Parathyroid adenoma (tissue), 2 donors: ENCODE measurements at regions not wholly inside any gene's neighbourhood (a gene's known extent, or its start where the extent isn't known, plus 50 kb on each side); places are given as distances from the start of the nearest gene placed in this dataset.
A peak's percentile ranks its signal among the peaks of the same experiment; 100 is the strongest.

ENCODE experiments used
- H2AFZ ChIP-seq: fragments of 300-600 bp; sonication (generic); one replicate; pipeline ENCODE4 v1.7.0; 2017; ENCODE audit warnings: antibody characterized with exemption, mild to moderate bottlenecking
- H3K27ac ChIP-seq: fragments of 300-600 bp; sonication (generic); one replicate; pipeline ENCODE4 v1.7.0; 2017
- H3K27me3 ChIP-seq: fragments of 300-600 bp; sonication (generic); one replicate; pipeline ENCODE4 v1.7.0; 2017; ENCODE audit warnings: low read length; ENCODE audit not compliant: control insufficient read depth, insufficient read depth
- H3K36me3 ChIP-seq: fragments of 300-600 bp; sonication (generic); one replicate; pipeline ENCODE4 v1.7.0; 2017; ENCODE audit warnings: low read length; ENCODE audit not compliant: control insufficient read depth, insufficient read depth
- H3K4me1 ChIP-seq: fragments of 300-600 bp; sonication (generic); one replicate; pipeline ENCODE4 v1.7.0; 2017; ENCODE audit warnings: control low read depth
- H3K4me2 ChIP-seq: fragments of 300-600 bp; sonication (generic); one replicate; pipeline ENCODE4 v1.7.0; 2017; ENCODE audit warnings: low read length
- H3K4me3 ChIP-seq: fragments of 300-600 bp; sonication (generic); one replicate; pipeline ENCODE4 v1.7.0; 2017; ENCODE audit warnings: low read depth, low read length
- H3K79me2 ChIP-seq: fragments of 300-600 bp; sonication (generic); one replicate; pipeline ENCODE4 v1.7.0; 2017; ENCODE audit warnings: control low read depth
- H3K9ac ChIP-seq: fragments of 300-600 bp; sonication (generic); one replicate; pipeline ENCODE4 v1.7.0; 2017; ENCODE audit warnings: mild to moderate bottlenecking
- H3K9me3 ChIP-seq: fragments of 300-600 bp; sonication (generic); one replicate; pipeline ENCODE4 v1.7.0; 2017; ENCODE audit warnings: low read length; ENCODE audit not compliant: control insufficient read depth
- TF ChIP-seq, protein P1 (sequence below): fragments of 300-600 bp; sonication (generic); IDR thresholded peaks from one replicate; pipeline ENCODE4 v1.7.0; 2017; ENCODE audit warnings: antibody characterized with exemption, mild to moderate bottlenecking
- donor health status: primary hyperparathyroidism.

DNA sequence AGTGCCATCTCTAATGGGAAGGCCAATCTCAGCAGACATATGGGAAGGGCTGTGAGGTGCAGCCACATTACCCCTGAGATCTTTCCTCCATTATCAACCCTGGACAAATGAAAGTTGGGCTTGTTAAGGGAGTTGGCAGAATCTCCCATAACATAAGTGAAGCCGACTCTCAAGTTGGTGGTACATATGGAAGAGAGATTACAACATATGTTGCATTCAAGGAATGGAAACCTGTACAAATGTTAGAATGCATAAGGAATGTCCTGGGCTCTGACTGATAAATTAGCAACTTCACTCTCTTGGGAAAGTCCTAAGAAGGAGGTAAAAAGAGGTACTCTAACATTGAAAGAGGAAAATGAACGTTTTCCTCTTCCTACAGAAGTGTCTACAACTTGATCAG lies 288.7 kb downstream of the IL20RB start:
- Histone ChIP-seq H3K36me3 (no peaks in the 10 kb centered on the region), H3K4me1 (no peaks in the 10 kb centered on the region), H3K27ac (no peak overlapping the region), H3K27me3 (no peaks in the 10 kb centered on the region), H3K4me2 (no peak overlapping the region), H3K79me2 (no peaks in the 10 kb centered on the region), H3K9ac (no peak overlapping the region), H3K9me3 (no peaks in the 10 kb centered on the region), H2AFZ (no peak overlapping the region), H3K4me3 (no peak overlapping the region)
- TF ChIP-seq, protein P1, sequence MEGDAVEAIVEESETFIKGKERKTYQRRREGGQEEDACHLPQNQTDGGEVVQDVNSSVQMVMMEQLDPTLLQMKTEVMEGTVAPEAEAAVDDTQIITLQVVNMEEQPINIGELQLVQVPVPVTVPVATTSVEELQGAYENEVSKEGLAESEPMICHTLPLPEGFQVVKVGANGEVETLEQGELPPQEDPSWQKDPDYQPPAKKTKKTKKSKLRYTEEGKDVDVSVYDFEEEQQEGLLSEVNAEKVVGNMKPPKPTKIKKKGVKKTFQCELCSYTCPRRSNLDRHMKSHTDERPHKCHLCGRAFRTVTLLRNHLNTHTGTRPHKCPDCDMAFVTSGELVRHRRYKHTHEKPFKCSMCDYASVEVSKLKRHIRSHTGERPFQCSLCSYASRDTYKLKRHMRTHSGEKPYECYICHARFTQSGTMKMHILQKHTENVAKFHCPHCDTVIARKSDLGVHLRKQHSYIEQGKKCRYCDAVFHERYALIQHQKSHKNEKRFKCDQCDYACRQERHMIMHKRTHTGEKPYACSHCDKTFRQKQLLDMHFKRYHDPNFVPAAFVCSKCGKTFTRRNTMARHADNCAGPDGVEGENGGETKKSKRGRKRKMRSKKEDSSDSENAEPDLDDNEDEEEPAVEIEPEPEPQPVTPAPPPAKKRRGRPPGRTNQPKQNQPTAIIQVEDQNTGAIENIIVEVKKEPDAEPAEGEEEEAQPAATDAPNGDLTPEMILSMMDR, result no peak

DNA sequence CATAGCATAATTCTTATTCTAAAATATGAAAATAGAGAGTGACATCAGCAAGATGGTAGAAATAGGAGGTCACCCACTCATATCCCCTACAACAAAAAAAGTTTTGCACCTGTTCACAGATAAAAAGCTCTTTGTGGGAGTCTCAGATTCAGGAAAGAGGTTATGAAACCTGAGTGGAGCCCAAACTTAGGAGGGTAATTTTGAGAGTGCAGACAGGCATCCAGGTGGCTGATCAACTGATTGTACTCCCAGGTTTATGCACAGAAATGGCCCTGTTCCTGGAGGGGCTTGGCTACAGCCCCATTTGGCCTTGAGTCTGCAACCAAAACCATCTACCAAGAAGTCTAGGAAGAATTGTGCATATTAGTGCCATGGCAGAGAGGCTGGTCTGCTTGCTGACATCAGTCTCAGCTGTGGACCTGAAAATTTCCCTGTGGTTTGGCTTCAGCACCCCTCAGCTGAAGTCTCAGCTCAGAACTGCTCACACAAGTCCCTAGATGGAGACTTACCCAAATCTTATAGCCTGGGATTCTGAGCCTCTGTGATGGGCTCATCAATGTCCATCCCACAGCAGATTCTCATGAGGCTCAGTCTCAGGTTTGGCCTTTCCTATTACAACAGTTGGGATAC lies 291.6 kb downstream of the IL20RB start:
- Histone ChIP-seq H3K4me3 (no peak overlapping the region), H3K4me1 (no peaks in the 10 kb centered on the region), H3K27ac (no peak overlapping the region), H3K9ac (no peak overlapping the region), H3K36me3 (no peaks in the 10 kb centered on the region), H3K27me3 (no peaks in the 10 kb centered on the region), H3K9me3 (no peaks in the 10 kb centered on the region), H3K4me2 (no peak overlapping the region), H3K79me2 (no peaks in the 10 kb centered on the region), H2AFZ (no peak overlapping the region)
- TF ChIP-seq, protein P1, result no peak

DNA sequence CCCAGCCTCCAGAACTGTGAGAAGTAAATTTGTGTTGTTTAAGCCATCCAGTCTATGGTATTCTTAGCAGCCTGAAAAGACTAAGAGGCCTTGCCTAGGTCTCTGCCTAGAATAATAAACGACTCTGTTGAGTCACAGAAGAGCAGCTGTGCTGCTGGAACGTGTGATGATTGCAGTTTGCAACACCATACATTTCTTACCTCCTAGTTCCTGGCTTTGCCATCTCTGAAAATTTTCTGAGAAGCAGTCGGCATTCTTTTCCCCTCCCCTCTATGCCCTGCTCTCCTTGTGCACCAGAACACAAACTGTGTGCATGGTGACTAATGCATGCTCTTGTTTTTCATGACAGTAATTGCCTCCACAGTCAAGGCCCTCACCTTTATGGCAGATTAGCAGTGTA lies 301.3 kb downstream of the IL20RB start:
- no peak overlapping the region for H3K4me2 ChIP-seq
- no peak overlapping the region for H3K27ac ChIP-seq
- no peaks in the 10 kb centered on the region for H3K27me3 ChIP-seq
- no peaks in the 10 kb centered on the region for H3K36me3 ChIP-seq
- no peaks in the 10 kb centered on the region for H3K4me1 ChIP-seq
- no peak overlapping the region for H3K4me3 ChIP-seq
- H2AFZ ChIP-seq, result no peak overlapping the region
- TF ChIP-seq, protein P1, result no peak
- H3K79me2 ChIP-seq, result no peaks in the 10 kb centered on the region
- no peak overlapping the region for H3K9ac ChIP-seq
- H3K9me3 ChIP-seq, result no peaks in the 10 kb centered on the region

DNA sequence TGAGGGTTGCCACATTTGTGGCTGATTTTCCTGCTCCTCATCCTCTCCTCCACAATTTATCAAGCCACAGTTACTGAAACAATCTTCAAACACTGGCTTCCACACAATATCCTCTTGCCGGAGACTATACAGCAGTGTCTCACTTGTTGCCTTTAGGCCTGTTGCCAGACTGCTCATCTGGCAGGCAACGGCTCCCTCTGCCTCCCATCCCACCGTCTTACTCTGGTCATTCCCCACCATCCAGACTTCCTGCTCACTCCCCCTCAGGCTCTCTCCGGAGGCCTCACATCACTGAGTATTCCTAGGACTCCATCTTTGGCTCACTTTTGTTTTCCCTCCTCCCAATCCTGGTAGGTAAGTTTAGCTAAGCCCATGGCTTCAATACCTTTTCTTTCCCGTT lies 301.9 kb downstream of the IL20RB start:
- no peak overlapping the region for H3K4me2 ChIP-seq
- no peak overlapping the region for H2AFZ ChIP-seq
- no peaks in the 10 kb centered on the region for H3K79me2 ChIP-seq
- no peak overlapping the region for H3K4me3 ChIP-seq
- no peak overlapping the region for H3K9ac ChIP-seq
- H3K4me1 ChIP-seq, result no peaks in the 10 kb centered on the region
- no peaks in the 10 kb centered on the region for H3K9me3 ChIP-seq
- TF ChIP-seq, protein P1, result no peak
- no peaks in the 10 kb centered on the region for H3K27me3 ChIP-seq
- H3K36me3 ChIP-seq, result no peaks in the 10 kb centered on the region
- H3K27ac ChIP-seq, result no peak overlapping the region

DNA sequence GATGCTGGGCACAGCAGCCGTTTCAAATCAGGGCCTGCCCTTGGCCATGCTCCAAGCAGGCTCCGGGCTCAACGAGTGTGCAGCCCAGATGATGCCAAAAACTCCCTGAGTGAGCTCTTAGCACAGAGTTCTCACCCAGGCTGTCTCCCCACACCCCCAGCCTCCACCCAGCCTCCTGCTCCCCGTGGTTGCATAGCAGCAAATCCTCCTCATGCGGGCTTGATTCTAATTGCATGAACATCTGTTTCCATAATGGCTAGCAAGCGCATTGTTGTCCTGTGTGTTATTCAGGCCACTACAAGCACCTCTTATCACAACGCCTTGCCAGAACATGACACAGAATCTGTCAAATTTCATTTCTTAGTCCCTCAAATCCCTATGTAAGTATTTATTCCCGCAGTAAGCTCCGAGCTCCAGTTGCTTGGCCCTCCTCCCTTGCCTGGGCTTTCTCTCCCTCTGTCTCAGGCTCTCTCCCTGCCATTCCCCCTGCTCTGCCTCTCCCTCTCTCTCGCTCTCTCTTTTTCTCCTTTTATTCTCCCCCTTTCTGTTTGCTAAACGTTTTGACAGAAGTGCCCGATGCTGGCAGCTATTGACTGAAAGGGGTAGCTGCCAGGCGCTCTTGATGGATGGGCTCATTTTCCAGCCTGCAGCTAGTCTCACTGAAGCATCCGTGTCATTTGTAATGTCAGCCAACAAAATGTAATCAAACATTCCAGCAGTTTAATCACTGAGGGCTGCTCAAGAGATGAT lies 306.5 kb downstream of the IL20RB start:
- no peaks in the 10 kb centered on the region for H3K36me3 ChIP-seq
- no peaks in the 10 kb centered on the region for H3K4me1 ChIP-seq
- H3K79me2 ChIP-seq, result no peaks in the 10 kb centered on the region
- H3K4me2 ChIP-seq, result no peak overlapping the region
- H3K9me3 ChIP-seq, result no peaks in the 10 kb centered on the region
- no peak overlapping the region for H3K27ac ChIP-seq
- H3K27me3 ChIP-seq, result no peaks in the 10 kb centered on the region
- H3K4me3 ChIP-seq, result no peak overlapping the region
- H2AFZ ChIP-seq, result peak overlapping the region; percentile 34
- TF ChIP-seq, protein P1, result no peak
- H3K9ac ChIP-seq, result no peak overlapping the region
